GM10248 (cell line): ENCODE measurements at regions not wholly inside any gene's neighbourhood (a gene's known extent, or its start where the extent isn't known, plus 50 kb on each side); places are given as distances from the start of the nearest gene placed in this dataset.

Experiments used
- CTCF ChIA-PET: fragments of 300-600 bp; sonication (Branson Sonifier 250); formaldehyde crosslinking; extraction: SDS; loops from one replicate; lab custom pipeline; 2021; ENCODE audit warnings: antibody characterized with exemption; lab: Yijun Ruan, JAX
- POLR2A ChIA-PET: fragments of 350-650 bp; sonication (Branson Sonifier 250); formaldehyde crosslinking; extraction: SDS; loops from one replicate; lab custom pipeline; 2020; ENCODE audit warnings: antibody characterized with exemption; lab: Yijun Ruan, JAX
- DNase-seq: peaks from one replicate; pipeline ENCODE4 v3.0.0; 2012; ENCODE audit errors: extremely low spot score
- TF ChIP-seq, protein P1 (sequence below): IDR thresholded peaks from 2 replicates; pipeline ENCODE4 v1.5.1; 2012; ENCODE audit warnings: mild to moderate bottlenecking, low read depth; ENCODE audit errors: extremely low read depth, missing control alignments, control extremely low read depth

DNA sequence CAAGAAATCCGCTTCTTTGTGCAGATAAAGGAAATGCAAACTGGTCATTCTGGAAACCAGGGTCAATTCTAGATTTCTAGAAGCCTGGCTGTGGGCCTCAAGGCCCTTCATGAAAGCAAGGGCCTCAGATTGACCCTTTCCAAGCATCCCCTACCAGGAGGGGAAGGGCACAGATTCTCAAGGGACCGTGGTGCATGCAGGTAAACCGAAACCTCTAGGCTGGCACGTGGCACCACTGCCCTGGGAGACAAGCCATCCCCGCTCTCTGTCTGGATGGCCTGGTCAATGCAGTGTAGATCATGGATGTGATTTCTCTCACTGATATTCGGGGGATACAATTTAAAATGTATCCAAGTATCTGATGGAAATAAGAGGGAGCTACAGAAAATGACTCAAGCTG, 69.4 kb downstream of the TOMM20 start:
- no peak for DNase-seq
- POLR2A ChIA-PET, result no interaction called here
- CTCF ChIA-PET, result interaction anchor here (0.9 to 2.7 kb wide), 2 partner anchors 15 to 42 kb away, joined by 3 to 8 read pairs; no protein-coding TSS in a partner anchor
- TF ChIP-seq, protein P1, sequence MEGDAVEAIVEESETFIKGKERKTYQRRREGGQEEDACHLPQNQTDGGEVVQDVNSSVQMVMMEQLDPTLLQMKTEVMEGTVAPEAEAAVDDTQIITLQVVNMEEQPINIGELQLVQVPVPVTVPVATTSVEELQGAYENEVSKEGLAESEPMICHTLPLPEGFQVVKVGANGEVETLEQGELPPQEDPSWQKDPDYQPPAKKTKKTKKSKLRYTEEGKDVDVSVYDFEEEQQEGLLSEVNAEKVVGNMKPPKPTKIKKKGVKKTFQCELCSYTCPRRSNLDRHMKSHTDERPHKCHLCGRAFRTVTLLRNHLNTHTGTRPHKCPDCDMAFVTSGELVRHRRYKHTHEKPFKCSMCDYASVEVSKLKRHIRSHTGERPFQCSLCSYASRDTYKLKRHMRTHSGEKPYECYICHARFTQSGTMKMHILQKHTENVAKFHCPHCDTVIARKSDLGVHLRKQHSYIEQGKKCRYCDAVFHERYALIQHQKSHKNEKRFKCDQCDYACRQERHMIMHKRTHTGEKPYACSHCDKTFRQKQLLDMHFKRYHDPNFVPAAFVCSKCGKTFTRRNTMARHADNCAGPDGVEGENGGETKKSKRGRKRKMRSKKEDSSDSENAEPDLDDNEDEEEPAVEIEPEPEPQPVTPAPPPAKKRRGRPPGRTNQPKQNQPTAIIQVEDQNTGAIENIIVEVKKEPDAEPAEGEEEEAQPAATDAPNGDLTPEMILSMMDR, result no peak

DNA sequence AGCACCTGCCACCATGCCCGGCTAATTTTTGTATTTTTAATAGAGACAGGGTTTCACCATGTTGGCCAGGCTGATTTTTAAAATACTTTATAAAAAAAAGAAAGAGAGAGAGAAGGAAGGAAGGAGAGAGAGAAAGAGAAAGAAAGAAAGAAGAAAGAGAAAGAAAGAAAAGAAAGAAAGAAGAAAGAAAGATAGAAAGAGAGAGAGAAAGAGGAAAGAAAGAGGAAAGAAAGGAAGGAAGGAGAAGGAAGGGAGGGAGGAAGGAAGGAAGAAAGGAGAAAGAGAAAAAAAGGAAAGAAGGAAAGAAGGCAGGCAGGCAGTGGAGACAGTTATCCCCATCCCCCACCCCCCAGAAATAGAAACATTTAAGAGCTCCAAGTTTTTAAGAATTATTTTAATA, 69.9 kb downstream of the TOMM20 start:
- ChIA-PET CTCF (interaction anchor here (2.7 kb wide), 1 partner anchor 15 kb away, joined by 8 read pairs; no protein-coding TSS in a partner anchor), POLR2A (no interaction called here)
- TF ChIP-seq, protein P1, result no peak
- DNase-seq, result no peak

DNA sequence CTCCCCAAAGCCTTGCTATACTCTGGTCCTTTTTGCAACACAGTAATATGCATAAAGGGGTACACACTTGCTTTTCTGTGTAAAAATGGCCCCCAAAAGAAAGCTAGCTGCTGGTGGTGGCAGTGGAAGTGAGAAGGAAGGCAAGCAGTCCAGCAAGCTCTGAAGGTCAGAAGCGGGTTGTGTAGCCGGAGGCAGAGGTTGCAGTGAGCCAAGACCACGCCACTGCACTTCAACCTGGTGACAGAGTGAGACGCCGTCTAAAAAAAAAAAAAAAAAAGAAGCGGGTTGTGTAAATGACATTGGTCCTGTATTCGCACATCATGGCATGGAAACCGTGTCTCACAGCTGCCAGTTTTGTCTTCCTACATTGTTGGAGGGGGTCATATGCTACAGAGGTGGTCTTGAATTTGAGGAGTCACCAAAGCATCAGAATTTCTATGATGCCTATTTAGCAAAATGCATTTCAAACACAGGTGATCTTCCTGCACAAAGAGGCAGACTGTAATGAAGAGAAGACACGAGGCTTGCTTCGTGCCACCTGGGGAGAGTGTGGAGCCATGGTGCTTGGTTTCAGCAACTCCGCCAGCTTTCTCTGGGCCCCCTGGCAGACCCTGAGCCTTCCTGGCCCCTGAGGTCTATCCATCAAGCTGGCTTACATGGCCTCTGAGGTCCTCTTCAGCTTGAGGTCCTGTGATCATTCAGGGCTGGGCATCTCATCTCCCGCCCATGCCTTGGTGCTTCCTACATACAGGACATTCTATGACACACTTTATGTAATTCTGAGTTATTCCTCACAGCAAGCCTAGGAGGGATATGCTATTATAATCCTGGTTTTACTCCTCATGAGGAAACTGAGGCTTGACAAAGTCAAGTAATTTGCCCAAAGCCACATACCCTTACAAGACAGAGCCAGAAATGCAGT, 71.0 kb downstream of the TOMM20 start:
- DNase-seq, result no peak
- TF ChIP-seq, protein P1, result no peak
- ChIA-PET CTCF (interaction anchor here (1.9 kb wide), 1 partner anchor 197 kb away, joined by 4 read pairs; no protein-coding TSS in a partner anchor), POLR2A (no interaction called here)

DNA sequence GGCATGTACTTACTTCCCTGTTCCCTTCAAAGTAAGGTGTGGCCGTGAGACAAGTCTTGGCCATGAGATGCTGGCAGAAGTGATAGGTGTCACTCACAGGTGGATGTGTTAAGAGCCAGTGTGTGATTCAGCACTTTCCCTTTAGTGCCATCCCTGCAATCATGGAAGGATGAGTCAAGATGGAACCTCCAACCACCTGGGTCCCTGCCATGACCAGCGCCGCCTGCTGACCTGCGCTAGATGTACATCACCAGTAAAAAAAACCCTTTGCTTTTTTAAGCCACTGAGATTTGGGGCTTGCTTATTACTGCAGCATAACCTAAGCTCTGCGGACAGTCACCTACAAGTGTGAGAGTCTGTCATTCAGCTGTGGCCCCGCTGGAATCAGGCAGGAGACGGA, 71.7 kb downstream of the TOMM20 start:
- no peak for DNase-seq
- POLR2A ChIA-PET, result no interaction called here
- TF ChIP-seq, protein P1, result no peak
- CTCF ChIA-PET, result interaction anchor here (1.0 to 1.9 kb wide), 2 partner anchors 8 to 196 kb away, joined by 3 to 4 read pairs; no protein-coding TSS in a partner anchor

DNA sequence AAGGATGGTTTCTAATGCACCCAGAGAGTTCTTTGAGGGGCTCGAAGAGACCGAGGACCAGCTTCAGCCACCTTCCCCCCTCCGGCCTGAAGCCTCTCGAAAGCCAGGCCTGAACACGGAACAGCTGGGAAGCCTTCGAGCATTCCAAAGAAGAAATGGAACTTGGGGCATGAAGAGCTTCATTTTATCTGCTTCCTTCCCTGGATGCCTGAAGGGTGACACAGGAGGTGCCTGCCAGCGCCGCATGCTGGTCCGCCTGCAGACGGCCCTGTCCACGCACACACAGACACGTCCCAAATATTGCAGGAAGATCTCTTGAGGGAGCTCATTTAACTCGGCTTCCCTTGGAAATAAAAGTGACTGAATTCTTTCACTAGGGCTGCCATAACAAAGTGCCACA, 73.7 kb downstream of the TOMM20 start:
- TF ChIP-seq, protein P1, result no peak
- ChIA-PET CTCF (interaction anchor here (1.0 to 2.1 kb wide), 4 partner anchors 12 to 32 kb away, joined by 4 to 8 read pairs (median 4); no protein-coding TSS in a partner anchor), POLR2A (interaction anchor here (0.6 kb wide), 2 partner anchors 458 to 487 kb away, joined by 3 read pairs; no protein-coding TSS in a partner anchor)
- no peak for DNase-seq

DNA sequence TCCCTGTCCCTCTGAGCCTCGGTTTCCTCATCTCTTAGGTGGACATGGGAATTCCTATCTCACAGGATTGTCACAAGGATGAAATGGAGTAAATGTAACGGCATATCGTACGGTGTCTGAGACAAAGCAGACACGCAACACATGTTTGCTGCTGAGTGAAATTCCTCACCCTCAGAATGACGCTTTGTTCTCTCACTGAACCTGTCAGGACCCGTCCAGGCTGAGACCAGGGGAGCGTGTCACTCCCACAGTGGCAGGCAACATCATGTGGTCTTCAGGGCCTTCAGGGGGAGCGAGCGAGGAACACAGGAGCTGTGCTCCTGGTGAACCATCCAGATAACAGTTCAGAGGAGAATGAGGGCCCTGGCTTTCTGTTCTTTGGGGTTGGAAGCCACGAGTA, 74.2 kb downstream of the TOMM20 start:
- TF ChIP-seq, protein P1, result no peak
- DNase-seq, result no peak
- ChIA-PET POLR2A (interaction anchor here (0.6 kb wide), 1 partner anchor 458 kb away, joined by 3 read pairs; no protein-coding TSS in a partner anchor), CTCF (interaction anchor here (1.0 to 2.1 kb wide), 6 partner anchors 8 to 32 kb away, joined by 3 to 8 read pairs (median 4); no protein-coding TSS in a partner anchor)
